Colonic mucosa (tissue), 4 donors: ENCODE measurements at regions not wholly inside any gene's neighbourhood (a gene's known extent, or its start where the extent isn't known, plus 50 kb on each side); places are given as distances from the start of the nearest gene placed in this dataset.

Source experiments
- DNase-seq: peaks from one replicate; pipeline ENCODE4 v3.0.0-alpha.2; 2020
- H3K27ac ChIP-seq: fragments of 200-600 bp; one replicate; pipeline ENCODE4 v1.8.0; 2021
- H3K27me3 ChIP-seq: fragments of 200-600 bp; one replicate; pipeline ENCODE4 v1.8.0; 2021
- H3K36me3 ChIP-seq: fragments of 200-600 bp; one replicate; pipeline ENCODE4 v1.8.0; 2021
- H3K4me1 ChIP-seq: fragments of 200-600 bp; one replicate; pipeline ENCODE4 v1.8.0; 2021; ENCODE audit warnings: mild to moderate bottlenecking
- H3K4me3 ChIP-seq: fragments of 200-600 bp; one replicate; pipeline ENCODE4 v1.8.0; 2021
- H3K9ac ChIP-seq, 2 donors: one replicate each; pipeline ENCODE4 v1.7.0; 2013; ENCODE audit warnings: control low read depth in 2 of 2, low read depth in 2 of 2, low read length in 2 of 2
- H3K9me3 ChIP-seq: fragments of 200-600 bp; one replicate; pipeline ENCODE4 v1.8.0; 2021
- CTCF ChIP-seq: fragments of 200-600 bp; IDR thresholded peaks from one replicate; pipeline ENCODE4 v1.8.0; 2022; ENCODE audit warnings: antibody characterized with exemption, mild to moderate bottlenecking
- intact Hi-C: fragments of 100-400 bp; cut with DNase I; formaldehyde crosslinking; loops from one replicate; pipeline ENCODE4 v1.14.1; 2022
- donor health status: healthy.
- donor health status: DM: no; HTN: no; CAD: no.
- donor health status: DM: no; HTN: no; CAD: no.

- Histone ChIP-seq H3K4me1 (no peaks in the 10 kb centered on the region), H3K27me3 (no peaks in the 10 kb centered on the region), H3K36me3 (no peaks in the 10 kb centered on the region), H3K9me3 (no peaks in the 10 kb centered on the region), H3K9ac (no peak overlapping the region), H3K4me3 (no peak overlapping the region), H3K27ac (no peak overlapping the region)
- intact Hi-C loops: no loop called here
- DNase-seq: no peak
- TF ChIP-seq CTCF: no peak
Measured at GRCh38 chr3:103705641-103706040, 1270.8 kb downstream of the ZPLD1 start.

- H3K36me3 ChIP-seq: no peaks in the 10 kb centered on the region
- no peaks in the 10 kb centered on the region for H3K4me1 ChIP-seq
- H3K27me3 ChIP-seq: no peaks in the 10 kb centered on the region
- no peak overlapping the region for H3K27ac ChIP-seq
- DNase-seq: no peak
- intact Hi-C loops: no loop called here
- TF ChIP-seq CTCF: no peak
- no peaks in the 10 kb centered on the region for H3K9me3 ChIP-seq
- no peak overlapping the region for H3K4me3 ChIP-seq
- H3K9ac ChIP-seq: no peak overlapping the region
Measured at GRCh38 chr3:103706671-103707070, 1271.9 kb downstream of the ZPLD1 start.

- no peak for DNase-seq
- no peak overlapping the region for H3K27ac ChIP-seq
- H3K36me3 ChIP-seq: no peaks in the 10 kb centered on the region
- H3K9ac ChIP-seq: no peak overlapping the region
- no peaks in the 10 kb centered on the region for H3K9me3 ChIP-seq
- H3K4me1 ChIP-seq: no peaks in the 10 kb centered on the region
- intact Hi-C loops: no loop called here
- no peak overlapping the region for H3K4me3 ChIP-seq
- TF ChIP-seq CTCF: no peak
- no peaks in the 10 kb centered on the region for H3K27me3 ChIP-seq
Measured at GRCh38 chr3:103711670-103712069, 1276.9 kb downstream of the ZPLD1 start.

GRCh38 chr3:103712320-103713008 is 1277.6 kb downstream of the ZPLD1 start:
- no peaks in the 10 kb centered on the region for H3K36me3 ChIP-seq
- intact Hi-C loops: no loop called here
- H3K27ac ChIP-seq: no peak overlapping the region
- H3K9ac ChIP-seq: no peak overlapping the region
- DNase-seq: no peak
- no peaks in the 10 kb centered on the region for H3K9me3 ChIP-seq
- H3K4me3 ChIP-seq: no peak overlapping the region
- no peaks in the 10 kb centered on the region for H3K4me1 ChIP-seq
- no peaks in the 10 kb centered on the region for H3K27me3 ChIP-seq
- TF ChIP-seq CTCF: no peak

- H3K27ac ChIP-seq: no peak overlapping the region
- no peaks in the 10 kb centered on the region for H3K36me3 ChIP-seq
- intact Hi-C loops: no loop called here
- no peaks in the 10 kb centered on the region for H3K4me1 ChIP-seq
- H3K9me3 ChIP-seq: no peaks in the 10 kb centered on the region
- no peak overlapping the region for H3K9ac ChIP-seq
- no peak overlapping the region for H3K4me3 ChIP-seq
- H3K27me3 ChIP-seq: no peaks in the 10 kb centered on the region
- TF ChIP-seq CTCF: no peak
- DNase-seq: no peak
Measured at GRCh38 chr3:103729547-103729946, 1294.7 kb downstream of the ZPLD1 start.
